Keratinocyte (primary cell): ENCODE measurements at regions not wholly inside any gene's neighbourhood (a gene's known extent, or its start where the extent isn't known, plus 50 kb on each side); places are given as distances from the start of the nearest gene placed in this dataset.

Experiments
- DNase-seq: peaks from one replicate; pipeline ENCODE4 v3.0.0-alpha.2; 2011; ENCODE audit warnings: low read depth, missing footprints, low spot score
- FAIRE-seq: peaks from 2 replicates; lab custom pipeline; 2011; peaks lifted over from hg19 to GRCh38; lab: Jason Lieb, UNC
- H2AFZ ChIP-seq: 2 replicates; pipeline ENCODE4 v1.6.0; 2012; ENCODE audit warnings: low read length, control low read depth, inconsistent platforms; ENCODE audit not compliant: control insufficient read depth
- H3K27ac ChIP-seq: 2 replicates; pipeline ENCODE4 v1.5.1; 2011; ENCODE audit warnings: low read length; ENCODE audit not compliant: control insufficient read depth, insufficient read depth
- H3K27me3 ChIP-seq: 3 replicates; pipeline ENCODE4 v1.6.0; 2011; ENCODE audit warnings: low read length; ENCODE audit not compliant: control insufficient read depth, insufficient read depth; ENCODE audit errors: extremely low read depth
- H3K36me3 ChIP-seq, 2 experiments: 2 replicates in 1 of 2; 3 replicates in 1 of 2; pipeline ENCODE4 v1.5.1; 2011; ENCODE audit warnings: low read length in 2 of 2, mild to moderate bottlenecking in 1 of 2; ENCODE audit not compliant: control insufficient read depth in 2 of 2, insufficient read depth in 2 of 2; ENCODE audit errors: extremely low read depth in 1 of 2
- H3K4me1 ChIP-seq: 3 replicates; pipeline ENCODE4 v1.5.1; 2011; ENCODE audit warnings: low read length; ENCODE audit not compliant: control insufficient read depth, insufficient read depth; ENCODE audit errors: extremely low read depth
- H3K4me2 ChIP-seq: 3 replicates; pipeline ENCODE4 v1.6.0; 2011; ENCODE audit warnings: low read depth, low read length; ENCODE audit not compliant: control insufficient read depth, insufficient read depth; ENCODE audit errors: extremely low read depth
- H3K4me3 ChIP-seq, 3 experiments: fragments of 200-600 bp in 1 of 3; sonication (generic) in 1 of 3; 2 replicates in 2 of 3; 3 replicates in 1 of 3; pipeline ENCODE4 v1.5.1; 2011 to 2016; ENCODE audit warnings: low read length in 3 of 3, mild to moderate bottlenecking in 3 of 3, control low read depth in 2 of 3, inconsistent platforms in 1 of 3, low read depth in 1 of 3, mixed read lengths in 1 of 3, mixed run types in 1 of 3, moderate library complexity in 1 of 3; ENCODE audit not compliant: control insufficient read depth in 2 of 3, insufficient read depth in 2 of 3; ENCODE audit errors: extremely low read depth in 1 of 3
- H3K79me2 ChIP-seq: 2 replicates; pipeline ENCODE4 v1.6.0; 2012; ENCODE audit warnings: low read length; ENCODE audit not compliant: control insufficient read depth, insufficient read depth
- H3K9ac ChIP-seq: 3 replicates; pipeline ENCODE4 v1.6.0; 2011; ENCODE audit warnings: low read length; ENCODE audit not compliant: control insufficient read depth, insufficient read depth; ENCODE audit errors: extremely low read depth
- H3K9me1 ChIP-seq: 3 replicates; pipeline ENCODE4 v1.6.0; 2011; ENCODE audit warnings: low read length; ENCODE audit not compliant: control insufficient read depth, insufficient read depth; ENCODE audit errors: extremely low read depth
- H3K9me3 ChIP-seq: 2 replicates; pipeline ENCODE4 v1.5.1; 2012; ENCODE audit warnings: low read depth, low read length; ENCODE audit not compliant: control insufficient read depth
- H4K20me1 ChIP-seq: 3 replicates; pipeline ENCODE4 v1.6.0; 2011; ENCODE audit warnings: low read length; ENCODE audit not compliant: control insufficient read depth, insufficient read depth; ENCODE audit errors: extremely low read depth
- EZH2 ChIP-seq: IDR thresholded peaks from one replicate; pipeline ENCODE4 v1.6.1; 2012; ENCODE audit warnings: inconsistent platforms, mild to moderate bottlenecking, low read length, moderate library complexity
- dilution Hi-C: fragments of 300-500 bp; cut with MboI; formaldehyde crosslinking; loops from one replicate; pipeline ENCODE4 v1.7.0; 2020; ENCODE audit warnings: low sequenced_read_pairs; ENCODE audit not compliant: extremely low pct_ligation_motif_present
- TF ChIP-seq, protein P1 (sequence below), 3 experiments: IDR thresholded peaks in 1 of 3; conservative IDR thresholded peaks in 1 of 3; optimal IDR thresholded peaks in 1 of 3; 2 replicates in 2 of 3; 3 replicates in 1 of 3; pipeline versions ENCODE3 to v1.5.1; 2011; ENCODE audit warnings: low read length in 3 of 3, mild to moderate bottlenecking in 3 of 3, moderate library complexity in 2 of 3, control low read depth in 1 of 3, inconsistent platforms in 1 of 3; ENCODE audit not compliant: insufficient read depth in 2 of 3; ENCODE audit errors: extremely low read depth in 1 of 3

DNA sequence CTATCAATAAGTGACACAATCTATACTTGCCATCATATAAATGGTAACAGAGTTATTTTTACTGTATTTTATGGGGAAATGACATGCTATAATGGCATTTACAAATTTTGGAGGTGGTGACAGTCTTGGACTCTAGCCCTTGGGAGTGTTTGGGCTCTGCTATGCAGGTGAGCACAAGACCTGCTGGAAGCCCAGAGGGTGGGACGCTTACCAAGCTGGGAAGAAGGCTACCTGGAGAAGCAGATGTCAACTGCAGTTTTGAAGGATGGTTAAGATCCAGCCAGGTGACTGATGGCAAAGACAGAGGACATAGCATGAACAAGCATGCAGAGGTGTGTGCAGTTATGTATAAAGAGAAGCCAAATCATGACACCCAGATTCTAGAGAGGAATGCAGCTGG is 346.9 kb downstream of the MYCN start:
- dilution Hi-C loops, result no loop called here
- H3K36me3 ChIP-seq, result no peaks in the 10 kb centered on the region
- no peaks in the 10 kb centered on the region for H3K4me1 ChIP-seq
- no peaks in the 10 kb centered on the region for H3K9me1 ChIP-seq
- no peaks in the 10 kb centered on the region for H4K20me1 ChIP-seq
- no peak overlapping the region for H3K4me2 ChIP-seq
- DNase-seq (no peak), FAIRE-seq (no peak)
- TF ChIP-seq EZH2, result no peak
- TF ChIP-seq, protein P1, sequence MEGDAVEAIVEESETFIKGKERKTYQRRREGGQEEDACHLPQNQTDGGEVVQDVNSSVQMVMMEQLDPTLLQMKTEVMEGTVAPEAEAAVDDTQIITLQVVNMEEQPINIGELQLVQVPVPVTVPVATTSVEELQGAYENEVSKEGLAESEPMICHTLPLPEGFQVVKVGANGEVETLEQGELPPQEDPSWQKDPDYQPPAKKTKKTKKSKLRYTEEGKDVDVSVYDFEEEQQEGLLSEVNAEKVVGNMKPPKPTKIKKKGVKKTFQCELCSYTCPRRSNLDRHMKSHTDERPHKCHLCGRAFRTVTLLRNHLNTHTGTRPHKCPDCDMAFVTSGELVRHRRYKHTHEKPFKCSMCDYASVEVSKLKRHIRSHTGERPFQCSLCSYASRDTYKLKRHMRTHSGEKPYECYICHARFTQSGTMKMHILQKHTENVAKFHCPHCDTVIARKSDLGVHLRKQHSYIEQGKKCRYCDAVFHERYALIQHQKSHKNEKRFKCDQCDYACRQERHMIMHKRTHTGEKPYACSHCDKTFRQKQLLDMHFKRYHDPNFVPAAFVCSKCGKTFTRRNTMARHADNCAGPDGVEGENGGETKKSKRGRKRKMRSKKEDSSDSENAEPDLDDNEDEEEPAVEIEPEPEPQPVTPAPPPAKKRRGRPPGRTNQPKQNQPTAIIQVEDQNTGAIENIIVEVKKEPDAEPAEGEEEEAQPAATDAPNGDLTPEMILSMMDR (optimal IDR thresholded peaks at IDR 0.05 in 1 of 3, IDR thresholded peaks at IDR 0.05 in 1 of 3, conservative IDR thresholded peaks at IDR 0.05 in 1 of 3; ENCODE audit: extremely low read depth in 1 of 3, insufficient read depth in 2 of 3, low read length in 3 of 3), result no peak
- H3K79me2 ChIP-seq, result no peaks in the 10 kb centered on the region
- no peak overlapping the region for H3K4me3 ChIP-seq
- no peaks in the 10 kb centered on the region for H3K27me3 ChIP-seq
- no peak overlapping the region for H3K27ac ChIP-seq
- no peak overlapping the region for H2AFZ ChIP-seq
- H3K9me3 ChIP-seq, result no peaks in the 10 kb centered on the region
- no peak overlapping the region for H3K9ac ChIP-seq

DNA sequence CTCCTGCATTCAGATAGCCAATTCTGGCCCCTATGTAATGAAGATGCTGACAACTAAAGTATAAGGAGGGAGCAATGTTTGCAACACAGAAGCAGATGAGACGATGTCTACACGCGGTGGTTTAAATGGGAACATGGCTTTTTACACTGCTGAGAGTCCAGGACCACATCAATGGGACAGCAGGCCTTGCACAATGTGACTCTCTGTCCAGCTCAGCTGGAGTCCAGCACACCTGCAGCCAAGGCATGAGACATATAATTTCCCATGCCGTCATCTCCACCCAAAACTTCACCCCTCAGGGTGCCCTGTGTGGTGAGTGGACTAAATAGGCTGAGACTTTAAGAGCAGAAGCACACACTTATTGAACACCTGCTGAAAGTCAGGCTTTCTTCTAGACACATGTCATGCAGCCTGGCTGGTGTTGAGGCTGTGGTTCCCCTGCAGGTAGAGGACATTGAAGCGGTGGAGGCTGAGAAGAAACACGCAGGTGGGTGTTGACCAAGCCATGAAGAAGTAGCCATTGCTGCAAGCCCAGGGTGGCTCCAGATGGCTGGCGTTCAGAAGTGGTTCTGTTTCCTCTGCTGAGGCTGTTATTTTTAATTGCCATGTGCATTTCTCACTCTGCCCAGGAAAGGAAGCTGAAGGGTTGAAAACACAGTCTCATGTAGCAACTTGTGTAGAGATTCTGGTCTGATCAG is 345.6 kb downstream of the MYCN start:
- FAIRE-seq, result no peak
- dilution Hi-C loops, result no loop called here

More for the DNA sequence above, 345.6 kb downstream of the MYCN start:
- Histone ChIP-seq H3K36me3 (no peaks in the 10 kb centered on the region), H3K4me3 (no peak overlapping the region), H3K4me1 (no peaks in the 10 kb centered on the region), H3K27ac (no peak overlapping the region), H3K9ac (no peak overlapping the region), H2AFZ (no peak overlapping the region), H3K79me2 (no peaks in the 10 kb centered on the region), H3K27me3 (no peaks in the 10 kb centered on the region), H3K4me2 (no peak overlapping the region), H3K9me3 (no peaks in the 10 kb centered on the region), H4K20me1 (no peaks in the 10 kb centered on the region), H3K9me1 (no peaks in the 10 kb centered on the region)
- no peak for DNase-seq
- TF ChIP-seq EZH2, result no peak
- TF ChIP-seq, protein P1 (optimal IDR thresholded peaks at IDR 0.05 in 1 of 3, IDR thresholded peaks at IDR 0.05 in 1 of 3, conservative IDR thresholded peaks at IDR 0.05 in 1 of 3; ENCODE audit: extremely low read depth in 1 of 3, insufficient read depth in 2 of 3, low read length in 3 of 3), result no peak
